Panc1 (cell line): ENCODE measurements at regions not wholly inside any gene's neighbourhood (a gene's known extent, or its start where the extent isn't known, plus 50 kb on each side); places are given as distances from the start of the nearest gene placed in this dataset.

ENCODE experiments used
- POLR2AphosphoS5 ChIP-seq: IDR thresholded peaks from 2 replicates; pipeline ENCODE4 v1.6.1; 2012; ENCODE audit warnings: mild to moderate bottlenecking, low read depth, low read length, moderate library complexity
- REST ChIP-seq, 2 experiments: IDR thresholded peaks; 2 replicates each; pipeline ENCODE4 v1.6.1; 2011 to 2012; ENCODE audit warnings: low read depth in 2 of 2, control low read depth in 1 of 2, low read length in 1 of 2, mild to moderate bottlenecking in 1 of 2, moderate library complexity in 1 of 2; ENCODE audit not compliant: insufficient read depth in 1 of 2
- SIN3A ChIP-seq: IDR thresholded peaks from 2 replicates; pipeline ENCODE4 v1.6.1; 2012; ENCODE audit warnings: low read depth, mild to moderate bottlenecking, low read length, moderate library complexity, borderline replicate concordance; ENCODE audit not compliant: insufficient read depth
- TCF7L2 ChIP-seq: IDR thresholded peaks from 2 replicates; pipeline ENCODE4 v1.6.1; 2011; ENCODE audit warnings: mild to moderate bottlenecking, low read depth, low read length, inconsistent platforms
- TF ChIP-seq, protein P1 (sequence below): fragments of 450-650 bp; IDR thresholded peaks from 2 replicates; pipeline ENCODE4 v1.5.1; 2017; ENCODE audit warnings: mild to moderate bottlenecking

DNA sequence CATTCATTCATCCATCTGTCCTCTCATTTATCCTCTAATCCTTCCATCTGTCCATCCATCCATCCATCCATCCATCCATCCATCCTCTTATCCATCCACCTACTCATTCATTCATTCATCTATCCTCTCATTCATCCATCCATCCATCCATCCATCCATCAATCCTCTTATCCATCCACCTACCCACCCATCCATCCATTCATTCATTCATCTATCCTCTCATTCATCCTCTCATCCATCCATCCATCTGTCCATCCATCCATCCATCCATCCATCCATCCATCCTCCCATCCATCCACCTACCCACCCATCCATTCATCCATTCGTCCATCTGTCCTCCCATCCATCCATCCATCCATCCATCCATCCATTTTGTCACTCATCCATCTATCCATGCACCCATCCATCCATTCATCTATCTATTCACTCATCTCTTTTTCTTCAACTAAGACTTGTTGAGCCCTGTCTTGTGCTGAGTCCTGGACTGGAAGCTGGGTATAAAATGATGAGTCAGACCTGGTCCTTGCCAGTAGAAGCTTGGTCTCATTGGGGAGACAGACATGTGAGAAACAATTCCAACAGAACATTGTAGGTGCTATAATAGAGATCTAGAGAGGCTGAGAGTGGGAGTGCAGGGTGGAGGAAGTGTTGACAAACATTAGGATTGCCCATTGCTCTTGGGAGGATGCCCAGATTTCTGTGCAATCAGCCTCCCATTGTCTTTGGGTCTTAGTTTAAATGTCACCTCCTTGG lies 55.0 kb upstream of the IER5L start:
- TF ChIP-seq, protein P1, sequence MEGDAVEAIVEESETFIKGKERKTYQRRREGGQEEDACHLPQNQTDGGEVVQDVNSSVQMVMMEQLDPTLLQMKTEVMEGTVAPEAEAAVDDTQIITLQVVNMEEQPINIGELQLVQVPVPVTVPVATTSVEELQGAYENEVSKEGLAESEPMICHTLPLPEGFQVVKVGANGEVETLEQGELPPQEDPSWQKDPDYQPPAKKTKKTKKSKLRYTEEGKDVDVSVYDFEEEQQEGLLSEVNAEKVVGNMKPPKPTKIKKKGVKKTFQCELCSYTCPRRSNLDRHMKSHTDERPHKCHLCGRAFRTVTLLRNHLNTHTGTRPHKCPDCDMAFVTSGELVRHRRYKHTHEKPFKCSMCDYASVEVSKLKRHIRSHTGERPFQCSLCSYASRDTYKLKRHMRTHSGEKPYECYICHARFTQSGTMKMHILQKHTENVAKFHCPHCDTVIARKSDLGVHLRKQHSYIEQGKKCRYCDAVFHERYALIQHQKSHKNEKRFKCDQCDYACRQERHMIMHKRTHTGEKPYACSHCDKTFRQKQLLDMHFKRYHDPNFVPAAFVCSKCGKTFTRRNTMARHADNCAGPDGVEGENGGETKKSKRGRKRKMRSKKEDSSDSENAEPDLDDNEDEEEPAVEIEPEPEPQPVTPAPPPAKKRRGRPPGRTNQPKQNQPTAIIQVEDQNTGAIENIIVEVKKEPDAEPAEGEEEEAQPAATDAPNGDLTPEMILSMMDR: no peak
- TF ChIP-seq REST (IDR thresholded peaks at IDR 0.05; ENCODE audit: insufficient read depth in 1 of 2, low read depth in 2 of 2, low read length in 1 of 2) (no peak), POLR2AphosphoS5 (no peak), TCF7L2 (no peak), SIN3A (no peak)
